ENCODE measurements at regions not wholly inside any gene's neighbourhood (a gene's known extent, or its start where the extent isn't known, plus 50 kb on each side); places are given as distances from the start of the nearest gene placed in this dataset.
"Not testable (repeated sequence)": the region's sequence is repeated elsewhere in the genome, so short reads cannot be mapped to it uniquely, and the experiment has no call there.

DNA sequence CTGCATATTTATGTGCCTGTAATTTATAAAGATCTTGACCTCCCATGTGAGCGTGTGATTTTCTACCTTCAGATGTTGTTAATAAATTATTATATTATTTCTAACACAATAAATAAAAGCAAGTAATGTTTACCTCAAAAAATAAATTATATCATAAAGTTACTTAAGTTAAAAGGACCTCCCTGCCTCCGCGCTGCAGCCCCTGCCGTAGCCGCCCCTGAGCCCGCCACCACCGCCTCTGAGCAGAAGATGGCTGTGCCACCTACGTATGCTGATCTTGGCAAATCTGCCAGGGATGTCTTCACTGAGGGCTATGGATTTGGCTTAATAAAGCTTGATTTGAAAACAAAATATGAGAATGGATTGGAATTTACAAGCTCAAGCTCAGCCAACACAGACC, 119.6 kb upstream of the BRWD3 start:
- H3K36me3 ChIP-seq, result no peaks in the 10 kb centered on the region
- H4K20me1 ChIP-seq, result no peaks in the 10 kb centered on the region
- peaks cover 13% of the 10 kb centered on the region for H3K9me3 ChIP-seq
- H3K27me3 ChIP-seq, result peaks cover 47% of the 10 kb centered on the region
- no peaks in the 10 kb centered on the region for H3K4me1 ChIP-seq
- no peak for TF ChIP-seq Cebpa-rat (IDR thresholded peaks at IDR 0.05)
- H3K9ac ChIP-seq, result no peak overlapping the region
- H3K4me3 ChIP-seq, result no peak overlapping the region
- no peak overlapping the region for H3K27ac ChIP-seq
- no peak overlapping the region for H3K4me2 ChIP-seq

DNA sequence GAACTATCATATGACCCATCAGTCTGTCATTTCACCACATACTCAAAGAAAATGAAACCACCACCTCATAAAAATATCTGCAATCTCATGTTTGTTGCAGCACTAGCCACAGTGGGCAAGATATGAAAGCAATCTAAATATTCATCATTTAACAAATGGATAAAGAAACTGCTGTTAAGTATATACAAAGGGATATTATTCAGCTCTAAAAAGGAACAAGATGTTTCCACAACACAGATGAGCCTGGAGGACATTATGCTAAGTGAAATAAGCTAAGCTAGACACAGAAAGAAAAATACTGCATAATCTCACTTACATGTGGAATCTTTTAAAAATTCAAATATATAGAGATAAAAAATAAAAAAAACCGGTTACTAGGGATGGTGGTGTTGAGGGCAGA, 108.2 kb upstream of the BRWD3 start:
- peaks cover 18% of the 10 kb centered on the region for H3K9me3 ChIP-seq
- TF ChIP-seq Cebpa-rat (IDR thresholded peaks at IDR 0.05), result no peak
- no peak overlapping the region for H3K9ac ChIP-seq
- no peak overlapping the region for H3K4me3 ChIP-seq
- H3K4me1 ChIP-seq, result no peaks in the 10 kb centered on the region
- H3K4me2 ChIP-seq, result no peak overlapping the region
- H3K27ac ChIP-seq, result no peak overlapping the region
- peaks cover 30% of the 10 kb centered on the region for H3K27me3 ChIP-seq
- H4K20me1 ChIP-seq, result no peaks in the 10 kb centered on the region
- H3K36me3 ChIP-seq, result no peaks in the 10 kb centered on the region

DNA sequence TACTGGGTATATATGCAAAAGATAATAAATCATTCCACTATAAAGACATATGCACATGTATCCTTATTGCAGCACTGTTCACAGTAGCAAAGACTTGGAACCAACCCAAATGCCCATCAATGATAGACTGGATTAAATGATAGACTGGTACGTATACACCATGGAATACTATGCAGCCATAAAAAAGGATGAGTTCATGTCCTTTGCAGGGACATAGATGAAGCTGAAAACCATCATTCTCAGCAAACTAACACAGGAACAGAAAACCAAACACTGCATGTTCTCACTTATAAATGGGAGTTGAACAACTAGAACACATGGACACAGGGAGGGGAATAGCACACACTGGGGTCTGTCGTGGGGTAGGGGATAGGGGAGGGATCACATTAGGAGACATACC, 102.7 kb upstream of the BRWD3 start:
- peaks cover 21% of the 10 kb centered on the region for H3K9me3 ChIP-seq
- not testable (repeated sequence) for H3K27ac ChIP-seq, H3K36me3 ChIP-seq, H3K4me2 ChIP-seq, H3K4me1 ChIP-seq, H3K9ac ChIP-seq, H4K20me1 ChIP-seq, H3K4me3 ChIP-seq
- H3K27me3 ChIP-seq, result peaks cover 39% of the 10 kb centered on the region

DNA sequence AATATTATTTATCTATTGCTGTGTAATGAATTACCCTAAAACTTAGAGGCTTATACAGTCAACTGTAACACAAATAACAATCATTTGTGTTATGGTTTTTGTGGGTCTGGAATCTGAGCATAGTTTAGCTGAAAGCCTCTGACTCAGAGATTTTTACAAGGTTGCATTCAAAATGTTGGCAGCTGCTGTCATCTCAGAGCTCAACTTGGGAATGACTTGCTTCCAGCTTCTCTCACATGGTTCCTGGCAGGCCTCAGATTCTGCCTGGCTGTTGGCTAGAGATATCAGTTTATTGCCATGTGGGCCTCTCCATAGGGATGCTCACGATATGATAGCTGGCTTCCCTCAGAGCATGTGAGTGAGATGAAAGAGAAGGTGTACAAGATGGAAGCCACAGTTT, 70.2 kb upstream of the BRWD3 start:
- H3K4me1 ChIP-seq, result no peaks in the 10 kb centered on the region
- no peak overlapping the region for H3K4me2 ChIP-seq
- H3K36me3 ChIP-seq, result no peaks in the 10 kb centered on the region
- TF ChIP-seq Cebpa-rat (IDR thresholded peaks at IDR 0.05), result no peak
- H3K4me3 ChIP-seq, result no peak overlapping the region
- H3K27ac ChIP-seq, result no peak overlapping the region
- no peak overlapping the region for H3K9ac ChIP-seq
- H3K27me3 ChIP-seq, result peaks cover 49% of the 10 kb centered on the region
- no peaks in the 10 kb centered on the region; the same call in 1 of the 2 replicates for H4K20me1 ChIP-seq
- no peaks in the 10 kb centered on the region for H3K9me3 ChIP-seq

DNA sequence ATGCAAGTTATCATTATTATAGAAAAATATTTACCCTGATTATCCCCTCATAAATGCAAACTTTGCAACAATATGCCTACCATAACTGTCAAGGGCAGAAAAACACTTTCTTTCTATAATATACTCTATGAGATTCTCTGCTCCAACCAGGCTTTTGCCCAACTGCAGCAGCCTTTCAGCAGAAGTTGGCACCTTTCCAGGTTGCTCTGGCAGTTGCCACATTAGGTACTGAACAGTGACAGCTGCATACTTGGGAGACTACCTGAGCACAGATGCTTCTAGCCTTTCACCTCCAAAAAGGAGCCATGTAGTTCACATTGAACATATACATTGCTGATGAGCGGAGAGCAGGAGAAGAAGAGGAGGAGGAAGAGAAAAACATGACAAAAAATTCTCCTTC, 69.5 kb upstream of the BRWD3 start:
- H3K27me3 ChIP-seq, result peaks cover 52% of the 10 kb centered on the region
- H3K9me3 ChIP-seq, result no peaks in the 10 kb centered on the region
- no peaks in the 10 kb centered on the region for H3K36me3 ChIP-seq
- H3K4me2 ChIP-seq, result no peak overlapping the region
- H3K4me3 ChIP-seq, result no peak overlapping the region
- TF ChIP-seq Cebpa-rat (IDR thresholded peaks at IDR 0.05), result no peak
- H3K27ac ChIP-seq, result no peak overlapping the region
- H4K20me1 ChIP-seq, result no peaks in the 10 kb centered on the region; the same call in 1 of the 2 replicates
- H3K4me1 ChIP-seq, result no peaks in the 10 kb centered on the region
- no peak overlapping the region for H3K9ac ChIP-seq

DNA sequence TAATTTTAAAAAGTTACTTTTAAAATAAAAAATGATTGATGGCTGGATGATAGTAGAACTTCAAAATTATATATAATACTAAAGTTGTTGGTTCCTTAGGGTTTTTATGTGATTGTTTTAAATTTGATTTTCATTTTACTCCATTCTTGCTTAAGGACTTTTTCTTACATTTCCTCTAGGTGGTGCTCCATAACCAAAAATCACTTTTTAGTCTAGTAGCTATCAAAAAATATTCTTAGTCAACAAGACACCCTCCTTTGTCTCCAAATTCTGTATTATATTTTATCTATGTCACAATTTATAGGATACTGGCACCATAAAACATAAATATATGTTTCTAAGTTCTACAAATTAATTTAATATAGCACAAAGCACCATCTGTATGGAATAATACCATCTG, 67.2 kb upstream of the BRWD3 start:
- Histone ChIP-seq H3K4me3 (no peak overlapping the region), H4K20me1 (no peaks in the 10 kb centered on the region), H3K4me2 (no peak overlapping the region), H3K9me3 (no peaks in the 10 kb centered on the region), H3K27me3 (peaks cover 46% of the 10 kb centered on the region), H3K36me3 (no peaks in the 10 kb centered on the region), H3K4me1 (no peaks in the 10 kb centered on the region), H3K27ac (no peak overlapping the region), H3K9ac (no peak overlapping the region)
- TF ChIP-seq Cebpa-rat (IDR thresholded peaks at IDR 0.05), result no peak

All from BLaER1 (cell line).